ENCODE measurements at regions not wholly inside any gene's neighbourhood (a gene's known extent, or its start where the extent isn't known, plus 50 kb on each side); places are given as distances from the start of the nearest gene placed in this dataset.

DNA sequence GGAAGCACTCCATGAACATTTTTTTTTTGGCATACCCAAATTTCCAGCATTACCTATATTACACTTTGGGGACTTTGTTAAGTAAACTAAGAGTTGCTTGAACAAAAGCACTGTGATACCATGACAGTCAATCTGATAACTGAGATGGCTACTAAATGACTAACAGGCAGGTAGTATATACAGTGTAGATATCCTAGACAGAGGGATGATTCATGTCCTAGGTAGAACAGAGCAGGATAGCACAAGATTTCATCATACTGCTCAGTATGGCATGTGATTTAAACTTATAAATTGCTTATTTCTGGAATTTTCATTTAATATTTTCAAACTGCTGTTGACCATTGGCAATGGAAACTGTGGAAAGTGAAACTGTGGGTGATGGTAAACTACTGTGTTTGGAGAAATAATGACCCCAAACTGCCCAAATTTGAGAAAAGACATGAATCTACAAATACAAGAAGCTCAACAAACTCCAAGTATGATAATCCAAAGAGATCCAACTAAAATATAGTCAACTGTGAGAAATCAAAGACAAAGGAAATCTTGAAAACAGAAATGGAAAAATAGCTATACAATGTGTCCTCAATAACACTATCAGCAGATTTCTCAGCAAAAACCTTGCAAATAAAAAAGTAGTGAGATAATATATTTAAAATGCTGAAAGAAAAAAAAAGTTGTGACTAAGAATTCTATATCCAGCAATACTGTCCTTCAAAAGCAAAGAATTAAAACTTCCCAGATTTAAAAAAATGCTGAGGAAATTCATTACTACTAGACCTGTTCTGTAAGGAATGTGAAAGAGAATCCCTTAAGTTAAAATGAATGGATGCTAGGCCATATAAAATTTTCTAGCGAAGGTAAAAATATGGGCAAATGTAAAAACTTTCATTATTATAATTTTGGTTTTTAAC lies 410.4 kb downstream of the DUSP10 start:
- H3K27me3 ChIP-seq (ENCODE audit: insufficient read depth, poor library complexity, severe bottlenecking), result no peaks in the 10 kb centered on the region
- TF ChIP-seq GABPA (IDR thresholded peaks at IDR 0.05; ENCODE audit: low read depth) (no peak), SPI1 (IDR thresholded peaks at IDR 0.05; ENCODE audit: borderline replicate concordance, low read depth) (no peak), POLR2AphosphoS5 (IDR thresholded peaks at IDR 0.05; ENCODE audit: low read depth) (no peak)
- TF ChIP-seq, protein P1, sequence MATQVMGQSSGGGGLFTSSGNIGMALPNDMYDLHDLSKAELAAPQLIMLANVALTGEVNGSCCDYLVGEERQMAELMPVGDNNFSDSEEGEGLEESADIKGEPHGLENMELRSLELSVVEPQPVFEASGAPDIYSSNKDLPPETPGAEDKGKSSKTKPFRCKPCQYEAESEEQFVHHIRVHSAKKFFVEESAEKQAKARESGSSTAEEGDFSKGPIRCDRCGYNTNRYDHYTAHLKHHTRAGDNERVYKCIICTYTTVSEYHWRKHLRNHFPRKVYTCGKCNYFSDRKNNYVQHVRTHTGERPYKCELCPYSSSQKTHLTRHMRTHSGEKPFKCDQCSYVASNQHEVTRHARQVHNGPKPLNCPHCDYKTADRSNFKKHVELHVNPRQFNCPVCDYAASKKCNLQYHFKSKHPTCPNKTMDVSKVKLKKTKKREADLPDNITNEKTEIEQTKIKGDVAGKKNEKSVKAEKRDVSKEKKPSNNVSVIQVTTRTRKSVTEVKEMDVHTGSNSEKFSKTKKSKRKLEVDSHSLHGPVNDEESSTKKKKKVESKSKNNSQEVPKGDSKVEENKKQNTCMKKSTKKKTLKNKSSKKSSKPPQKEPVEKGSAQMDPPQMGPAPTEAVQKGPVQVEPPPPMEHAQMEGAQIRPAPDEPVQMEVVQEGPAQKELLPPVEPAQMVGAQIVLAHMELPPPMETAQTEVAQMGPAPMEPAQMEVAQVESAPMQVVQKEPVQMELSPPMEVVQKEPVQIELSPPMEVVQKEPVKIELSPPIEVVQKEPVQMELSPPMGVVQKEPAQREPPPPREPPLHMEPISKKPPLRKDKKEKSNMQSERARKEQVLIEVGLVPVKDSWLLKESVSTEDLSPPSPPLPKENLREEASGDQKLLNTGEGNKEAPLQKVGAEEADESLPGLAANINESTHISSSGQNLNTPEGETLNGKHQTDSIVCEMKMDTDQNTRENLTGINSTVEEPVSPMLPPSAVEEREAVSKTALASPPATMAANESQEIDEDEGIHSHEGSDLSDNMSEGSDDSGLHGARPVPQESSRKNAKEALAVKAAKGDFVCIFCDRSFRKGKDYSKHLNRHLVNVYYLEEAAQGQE (IDR thresholded peaks at IDR 0.05; ENCODE audit: insufficient replicate concordance, low read depth), result no peak
- H3K27ac ChIP-seq (replicated peaks), result no peak overlapping the region
- no peak overlapping the region for H3K4me3 ChIP-seq (replicated peaks; ENCODE audit: insufficient read depth, low read length)
- no peak for DNase-seq (ENCODE audit: low read depth in 1 of 2, low spot score in 1 of 2)

DNA sequence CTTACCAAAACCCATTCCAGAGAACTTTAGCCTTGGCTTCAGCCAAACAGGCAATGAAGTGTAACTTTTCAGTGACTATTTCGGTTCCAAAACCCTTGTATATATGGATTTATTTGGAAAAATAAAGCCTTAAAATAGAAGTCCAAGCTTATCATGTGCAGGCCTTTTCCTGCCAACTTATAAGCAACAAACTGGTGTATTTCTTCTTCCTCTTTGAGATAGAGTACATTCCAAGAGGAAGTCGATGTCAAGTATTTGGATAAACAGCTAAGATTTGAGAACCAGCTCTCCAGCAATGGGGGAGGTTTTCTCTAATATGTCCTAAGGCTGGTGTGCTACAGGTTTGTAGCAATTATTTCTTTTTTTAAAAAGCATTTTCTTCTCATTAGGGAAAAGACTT lies 407.8 kb downstream of the DUSP10 start:
- Histone ChIP-seq H3K4me3 (replicated peaks; ENCODE audit: insufficient read depth, low read length) (no peak overlapping the region), H3K27ac (replicated peaks) (no peak overlapping the region), H3K27me3 (ENCODE audit: insufficient read depth, poor library complexity, severe bottlenecking) (peaks cover 5% of the 10 kb centered on the region)
- DNase-seq (ENCODE audit: low read depth in 1 of 2, low spot score in 1 of 2), result no peak
- TF ChIP-seq SPI1 (IDR thresholded peaks at IDR 0.05; ENCODE audit: borderline replicate concordance, low read depth) (no peak), GABPA (IDR thresholded peaks at IDR 0.05; ENCODE audit: low read depth) (no peak), POLR2AphosphoS5 (IDR thresholded peaks at IDR 0.05; ENCODE audit: low read depth) (no peak)
- TF ChIP-seq, protein P1 (IDR thresholded peaks at IDR 0.05; ENCODE audit: insufficient replicate concordance, low read depth), result no peak
- TF ChIP-seq, protein P2, sequence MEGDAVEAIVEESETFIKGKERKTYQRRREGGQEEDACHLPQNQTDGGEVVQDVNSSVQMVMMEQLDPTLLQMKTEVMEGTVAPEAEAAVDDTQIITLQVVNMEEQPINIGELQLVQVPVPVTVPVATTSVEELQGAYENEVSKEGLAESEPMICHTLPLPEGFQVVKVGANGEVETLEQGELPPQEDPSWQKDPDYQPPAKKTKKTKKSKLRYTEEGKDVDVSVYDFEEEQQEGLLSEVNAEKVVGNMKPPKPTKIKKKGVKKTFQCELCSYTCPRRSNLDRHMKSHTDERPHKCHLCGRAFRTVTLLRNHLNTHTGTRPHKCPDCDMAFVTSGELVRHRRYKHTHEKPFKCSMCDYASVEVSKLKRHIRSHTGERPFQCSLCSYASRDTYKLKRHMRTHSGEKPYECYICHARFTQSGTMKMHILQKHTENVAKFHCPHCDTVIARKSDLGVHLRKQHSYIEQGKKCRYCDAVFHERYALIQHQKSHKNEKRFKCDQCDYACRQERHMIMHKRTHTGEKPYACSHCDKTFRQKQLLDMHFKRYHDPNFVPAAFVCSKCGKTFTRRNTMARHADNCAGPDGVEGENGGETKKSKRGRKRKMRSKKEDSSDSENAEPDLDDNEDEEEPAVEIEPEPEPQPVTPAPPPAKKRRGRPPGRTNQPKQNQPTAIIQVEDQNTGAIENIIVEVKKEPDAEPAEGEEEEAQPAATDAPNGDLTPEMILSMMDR (IDR thresholded peaks at IDR 0.05; ENCODE audit: insufficient read depth, low read length), result no peak

DNA sequence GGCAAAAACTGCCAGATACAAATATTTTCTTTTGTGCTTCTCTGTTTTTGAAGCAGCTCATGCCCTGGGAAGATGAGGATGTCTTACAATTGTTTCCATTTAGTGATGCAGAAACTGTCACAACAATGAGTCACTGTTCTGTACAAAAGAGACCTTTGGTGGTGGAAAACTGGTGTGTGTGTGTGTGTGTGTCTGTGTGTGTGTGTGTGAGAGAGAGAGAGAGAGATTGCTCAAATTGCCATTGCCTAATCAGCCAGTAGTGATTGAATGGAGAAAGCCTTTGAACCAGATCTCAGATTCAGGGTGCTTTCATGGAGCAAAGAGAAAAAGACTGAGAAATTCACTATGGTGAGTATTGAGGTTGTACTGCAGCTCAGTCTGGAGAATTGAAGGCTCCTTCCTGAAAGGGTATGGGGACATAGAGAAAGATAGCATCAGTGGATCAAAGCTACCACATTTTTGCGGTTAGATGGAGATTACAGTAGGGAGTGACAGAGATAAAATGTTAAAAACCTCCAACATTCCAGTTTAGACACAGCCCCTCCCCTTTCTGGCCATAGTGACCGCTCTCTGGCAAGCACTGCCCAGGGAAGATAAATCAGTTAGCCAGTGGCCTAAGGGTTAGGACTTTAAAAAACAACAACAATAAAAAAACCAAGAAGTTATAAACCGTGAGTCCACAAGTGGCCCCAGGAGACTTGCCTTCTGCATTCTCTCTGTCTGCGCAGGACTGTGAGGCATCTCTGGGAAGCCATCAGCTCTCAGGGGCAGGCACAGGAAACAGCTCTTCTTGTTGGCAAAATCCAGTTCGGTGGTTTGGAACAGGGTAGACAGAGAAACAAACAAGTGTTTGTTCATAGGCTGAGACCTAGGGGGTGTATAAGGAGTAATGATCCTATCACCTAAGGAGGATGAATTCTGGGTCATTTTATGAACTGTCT lies 406.5 kb downstream of the DUSP10 start:
- Histone ChIP-seq H3K27ac (replicated peaks) (no peak overlapping the region), H3K27me3 (ENCODE audit: insufficient read depth, poor library complexity, severe bottlenecking) (peaks cover 5% of the 10 kb centered on the region), H3K4me3 (replicated peaks; ENCODE audit: insufficient read depth, low read length) (no peak overlapping the region)
- TF ChIP-seq SPI1 (IDR thresholded peaks at IDR 0.05; ENCODE audit: borderline replicate concordance, low read depth), result no peak
- TF ChIP-seq, protein P1 (IDR thresholded peaks at IDR 0.05; ENCODE audit: insufficient replicate concordance, low read depth), result no peak
- no peak for TF ChIP-seq GABPA (IDR thresholded peaks at IDR 0.05; ENCODE audit: low read depth)
- no peak for TF ChIP-seq POLR2AphosphoS5 (IDR thresholded peaks at IDR 0.05; ENCODE audit: low read depth)
- TF ChIP-seq, protein P2 (IDR thresholded peaks at IDR 0.05; ENCODE audit: insufficient read depth, low read length), result no peak
- DNase-seq (ENCODE audit: low read depth in 1 of 2, low spot score in 1 of 2), result peak in 1 of 2 experiments; percentile 11
